ENCODE measurements at regions not wholly inside any gene's neighbourhood (a gene's known extent, or its start where the extent isn't known, plus 50 kb on each side); places are given as distances from the start of the nearest gene placed in this dataset.
"Not testable (repeated sequence)": the region's sequence is repeated elsewhere in the genome, so short reads cannot be mapped to it uniquely, and the experiment has no call there.

DNA sequence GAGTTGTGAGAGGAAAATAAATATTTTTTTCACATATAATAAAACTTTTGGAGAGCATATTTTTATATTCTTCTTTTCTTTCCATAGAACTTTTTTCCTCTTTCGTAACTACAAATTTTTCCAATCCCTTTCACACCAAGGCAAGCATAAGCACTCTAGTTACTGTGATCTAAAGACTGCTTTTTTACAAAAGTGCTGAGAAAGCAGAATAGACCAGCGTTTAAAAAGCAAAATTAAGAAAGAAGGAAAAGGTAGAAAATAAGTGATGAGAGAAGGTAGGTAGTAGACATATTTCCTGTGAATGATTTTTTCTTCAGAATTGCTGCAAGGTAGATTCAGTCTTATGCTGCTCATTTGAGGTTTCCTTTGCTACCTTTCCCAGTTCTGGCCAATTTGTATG, 195.5 kb downstream of the MBL2 start:
- no peak overlapping the region for H3K9ac ChIP-seq (ENCODE audit: control insufficient read depth, extremely low read depth, insufficient read depth, low read length)
- H3K27me3 ChIP-seq (ENCODE audit: control insufficient read depth, extremely low read depth, insufficient read depth, low read length) = no peaks in the 10 kb centered on the region
- DNase-seq (ENCODE audit: low read depth, low spot score) (no peak), FAIRE-seq (no peak)
- TF ChIP-seq EZH2 (IDR thresholded peaks at IDR 0.05; ENCODE audit: low read length) (no peak), CTCF (optimal IDR thresholded peaks at IDR 0.05 in 1 of 3, IDR thresholded peaks at IDR 0.05 in 1 of 3, conservative IDR thresholded peaks at IDR 0.05 in 1 of 3; ENCODE audit: extremely low read depth in 1 of 3, insufficient read depth in 2 of 3, low read length in 3 of 3) (no peak)
- no peaks in the 10 kb centered on the region for H3K79me2 ChIP-seq (ENCODE audit: control insufficient read depth, insufficient read depth, low read length)
- H3K4me2 ChIP-seq (ENCODE audit: control insufficient read depth, extremely low read depth, insufficient read depth, low read depth, low read length) = no peak overlapping the region
- no peak overlapping the region for H2AFZ ChIP-seq (ENCODE audit: control insufficient read depth, low read length)
- no peaks in the 10 kb centered on the region for H4K20me1 ChIP-seq (ENCODE audit: control insufficient read depth, extremely low read depth, insufficient read depth, low read length)
- H3K4me1 ChIP-seq (ENCODE audit: control insufficient read depth, extremely low read depth, insufficient read depth, low read length) = no peaks in the 10 kb centered on the region
- H3K27ac ChIP-seq (ENCODE audit: control insufficient read depth, insufficient read depth, low read length) = no peak overlapping the region
- no peaks in the 10 kb centered on the region for H3K9me3 ChIP-seq (ENCODE audit: control insufficient read depth, low read depth, low read length)
- dilution Hi-C loops (cut with MboI; ENCODE audit: extremely low pct_ligation_motif_present, low sequenced_read_pairs) = no loop called here
- H3K36me3 ChIP-seq (ENCODE audit: control insufficient read depth in 2 of 2, extremely low read depth in 1 of 2, insufficient read depth in 2 of 2, low read length in 2 of 2) = no peaks in the 10 kb centered on the region
- H3K9me1 ChIP-seq (ENCODE audit: control insufficient read depth, extremely low read depth, insufficient read depth, low read length) = no peaks in the 10 kb centered on the region
- no peak overlapping the region for H3K4me3 ChIP-seq (ENCODE audit: control insufficient read depth in 2 of 3, extremely low read depth in 1 of 3, insufficient read depth in 2 of 3, low read depth in 1 of 3, low read length in 3 of 3)

GRCh38 chr10:52578871-52579405, 193.6 kb downstream of the MBL2 start:
- H3K79me2 ChIP-seq (ENCODE audit: control insufficient read depth, insufficient read depth, low read length) = no peaks in the 10 kb centered on the region
- no peak overlapping the region for H3K9ac ChIP-seq (ENCODE audit: control insufficient read depth, extremely low read depth, insufficient read depth, low read length)
- no peak overlapping the region for H3K4me2 ChIP-seq (ENCODE audit: control insufficient read depth, extremely low read depth, insufficient read depth, low read depth, low read length)
- no peak overlapping the region for H3K4me3 ChIP-seq (ENCODE audit: control insufficient read depth in 2 of 3, extremely low read depth in 1 of 3, insufficient read depth in 2 of 3, low read depth in 1 of 3, low read length in 3 of 3)
- no peak overlapping the region for H2AFZ ChIP-seq (ENCODE audit: control insufficient read depth, low read length)
- H4K20me1 ChIP-seq (ENCODE audit: control insufficient read depth, extremely low read depth, insufficient read depth, low read length) = no peaks in the 10 kb centered on the region
- no peaks in the 10 kb centered on the region for H3K4me1 ChIP-seq (ENCODE audit: control insufficient read depth, extremely low read depth, insufficient read depth, low read length)
- no peak overlapping the region for H3K27ac ChIP-seq (ENCODE audit: control insufficient read depth, insufficient read depth, low read length)
- H3K27me3 ChIP-seq (ENCODE audit: control insufficient read depth, extremely low read depth, insufficient read depth, low read length) = no peaks in the 10 kb centered on the region
- FAIRE-seq = no peak
- H3K9me3 ChIP-seq (ENCODE audit: control insufficient read depth, low read depth, low read length) = no peaks in the 10 kb centered on the region
- no peak for DNase-seq (ENCODE audit: low read depth, low spot score)
- TF ChIP-seq CTCF (optimal IDR thresholded peaks at IDR 0.05 in 1 of 3, IDR thresholded peaks at IDR 0.05 in 1 of 3, conservative IDR thresholded peaks at IDR 0.05 in 1 of 3; ENCODE audit: extremely low read depth in 1 of 3, insufficient read depth in 2 of 3, low read length in 3 of 3) = no peak
- no peak for TF ChIP-seq EZH2 (IDR thresholded peaks at IDR 0.05; ENCODE audit: low read length)
- no peaks in the 10 kb centered on the region for H3K36me3 ChIP-seq (ENCODE audit: control insufficient read depth in 2 of 2, extremely low read depth in 1 of 2, insufficient read depth in 2 of 2, low read length in 2 of 2)
- H3K9me1 ChIP-seq (ENCODE audit: control insufficient read depth, extremely low read depth, insufficient read depth, low read length) = no peaks in the 10 kb centered on the region
- dilution Hi-C loops (cut with MboI; ENCODE audit: extremely low pct_ligation_motif_present, low sequenced_read_pairs) = no loop called here

GRCh38 chr10:52581636-52582035, 190.9 kb downstream of the MBL2 start:
- DNase-seq (ENCODE audit: low read depth, low spot score); FAIRE-seq; H3K4me1 ChIP-seq (ENCODE audit: control insufficient read depth, extremely low read depth, insufficient read depth, low read length); H3K9me3 ChIP-seq (ENCODE audit: control insufficient read depth, low read depth, low read length); H3K9ac ChIP-seq (ENCODE audit: control insufficient read depth, extremely low read depth, insufficient read depth, low read length); H3K9me1 ChIP-seq (ENCODE audit: control insufficient read depth, extremely low read depth, insufficient read depth, low read length); dilution Hi-C loops (cut with MboI; ENCODE audit: extremely low pct_ligation_motif_present, low sequenced_read_pairs); H3K27me3 ChIP-seq (ENCODE audit: control insufficient read depth, extremely low read depth, insufficient read depth, low read length); H3K27ac ChIP-seq (ENCODE audit: control insufficient read depth, insufficient read depth, low read length); H2AFZ ChIP-seq (ENCODE audit: control insufficient read depth, low read length); H4K20me1 ChIP-seq (ENCODE audit: control insufficient read depth, extremely low read depth, insufficient read depth, low read length); H3K36me3 ChIP-seq (ENCODE audit: control insufficient read depth in 2 of 2, extremely low read depth in 1 of 2, insufficient read depth in 2 of 2, low read length in 2 of 2); H3K79me2 ChIP-seq (ENCODE audit: control insufficient read depth, insufficient read depth, low read length); H3K4me2 ChIP-seq (ENCODE audit: control insufficient read depth, extremely low read depth, insufficient read depth, low read depth, low read length); H3K4me3 ChIP-seq (ENCODE audit: control insufficient read depth in 2 of 3, extremely low read depth in 1 of 3, insufficient read depth in 2 of 3, low read depth in 1 of 3, low read length in 3 of 3): not testable (repeated sequence)

Measured in keratinocyte (primary cell).